NCI-H1436 treated with DMSO at 0.1 percent for 48 hours (cell line): ENCODE measurements at regions not wholly inside any gene's neighbourhood (a gene's known extent, or its start where the extent isn't known, plus 50 kb on each side); places are given as distances from the start of the nearest gene placed in this dataset.

ENCODE experiments used
- DNase-seq: peaks from one replicate; lab custom pipeline; 2025; lab: John Stamatoyannopoulos, UW

DNA sequence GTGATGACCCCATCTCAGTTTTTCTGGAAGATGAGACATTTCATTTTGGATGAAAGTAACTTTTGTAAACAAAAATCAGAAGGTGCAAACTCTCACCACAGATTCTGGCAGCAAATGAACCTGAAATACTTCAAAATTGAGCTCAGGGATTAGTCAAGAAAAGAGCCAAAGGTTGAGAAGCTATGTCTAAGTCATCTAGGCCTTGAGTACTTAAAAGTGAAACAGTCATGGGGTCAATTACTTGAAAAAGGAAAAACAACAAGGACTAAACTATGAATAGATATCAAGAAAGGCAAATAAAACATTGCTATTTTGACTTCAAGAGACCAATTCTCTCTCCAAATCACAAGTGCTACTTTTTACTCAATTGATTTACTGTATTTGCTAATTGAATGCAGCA is 285.1 kb downstream of the RBM43 start:
- no peak for DNase-seq

DNA sequence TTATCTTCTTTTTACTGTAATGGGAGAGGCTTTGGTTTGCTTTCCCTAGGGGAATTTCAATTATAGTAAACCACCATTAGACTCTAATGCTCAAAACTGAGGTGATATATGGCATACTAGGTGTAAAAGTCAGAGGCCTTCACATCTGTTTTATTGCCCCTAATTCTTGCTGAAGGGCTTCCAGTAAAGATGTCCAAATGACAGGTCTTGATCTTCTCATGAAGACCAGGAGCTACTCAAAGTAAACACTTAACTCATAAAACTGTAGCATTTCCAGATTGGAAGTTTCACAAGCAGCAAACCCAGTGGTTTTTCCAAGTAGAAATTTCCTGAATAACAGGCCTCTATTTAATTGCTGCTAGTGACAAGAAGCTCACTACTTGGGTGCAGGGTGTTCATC is 286.8 kb downstream of the RBM43 start:
- DNase-seq: no peak

- DNase-seq: no peak
Observed at GRCh38 chr2:150974234-150974633, 287.4 kb downstream of the RBM43 start.

- DNase-seq: no peak
Observed at GRCh38 chr2:150971910-150972309, 289.8 kb downstream of the RBM43 start.

DNA sequence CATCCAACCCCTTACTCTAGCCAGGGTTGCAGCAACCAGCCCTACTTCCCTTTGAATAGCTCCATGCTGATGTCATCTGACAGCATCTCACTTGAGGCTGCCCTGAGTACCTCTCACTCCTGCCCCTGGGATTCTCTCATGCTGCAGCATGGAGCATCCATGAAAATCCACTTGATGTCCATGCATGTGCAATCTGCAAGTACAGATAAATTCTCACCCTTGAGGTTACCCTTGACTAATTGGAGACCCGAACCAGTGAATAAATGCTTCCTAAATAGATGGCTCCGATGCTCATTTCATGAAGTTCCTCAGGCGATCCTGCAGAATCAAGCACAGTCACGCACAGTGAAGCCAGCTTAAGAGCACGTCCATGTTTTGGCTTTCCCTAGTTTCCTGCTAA is 298.3 kb downstream of the RBM43 start:
- DNase-seq: no peak

DNA sequence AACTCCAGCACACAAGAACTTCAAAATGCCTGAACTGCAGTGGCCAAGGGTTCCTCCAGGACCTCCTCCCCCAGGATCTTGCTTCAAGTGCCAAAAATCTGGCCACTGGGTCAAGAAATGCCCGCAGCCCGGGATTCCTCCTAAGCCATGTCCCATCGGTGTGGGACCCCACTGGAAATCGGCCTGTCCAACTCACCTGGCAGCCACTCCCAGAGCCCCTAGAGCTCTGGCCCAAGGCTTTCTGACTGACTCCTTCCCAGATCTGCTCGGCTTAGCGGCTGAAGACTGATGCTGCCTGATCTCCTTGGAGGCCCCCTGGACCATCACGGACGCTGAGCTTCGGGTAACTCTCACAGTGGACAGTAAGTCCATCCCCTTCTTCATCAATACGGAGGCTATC is 306.4 kb downstream of the RBM43 start:
- no peak for DNase-seq

- no peak for DNase-seq
Observed at GRCh38 chr2:150946831-150947230, 314.8 kb downstream of the RBM43 start.

DNA sequence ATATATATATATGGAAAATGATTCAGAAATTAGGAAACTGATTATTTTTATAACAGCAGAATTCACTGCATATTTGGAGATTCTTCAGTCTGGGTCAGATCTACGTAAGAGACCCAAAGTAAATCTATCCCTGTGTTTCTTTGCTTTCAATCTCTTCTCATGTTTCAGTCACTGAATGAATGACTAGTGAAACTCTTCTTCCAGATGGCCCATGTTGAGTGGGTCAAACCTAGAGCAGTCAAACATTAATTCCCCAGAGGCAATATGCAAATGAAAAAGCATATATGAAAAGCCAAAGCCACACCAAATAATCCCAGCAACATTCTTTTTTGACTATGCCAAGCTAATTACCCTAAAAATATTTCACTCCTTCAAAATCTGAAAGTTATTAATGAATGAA is 317.3 kb downstream of the RBM43 start:
- no peak for DNase-seq

DNA sequence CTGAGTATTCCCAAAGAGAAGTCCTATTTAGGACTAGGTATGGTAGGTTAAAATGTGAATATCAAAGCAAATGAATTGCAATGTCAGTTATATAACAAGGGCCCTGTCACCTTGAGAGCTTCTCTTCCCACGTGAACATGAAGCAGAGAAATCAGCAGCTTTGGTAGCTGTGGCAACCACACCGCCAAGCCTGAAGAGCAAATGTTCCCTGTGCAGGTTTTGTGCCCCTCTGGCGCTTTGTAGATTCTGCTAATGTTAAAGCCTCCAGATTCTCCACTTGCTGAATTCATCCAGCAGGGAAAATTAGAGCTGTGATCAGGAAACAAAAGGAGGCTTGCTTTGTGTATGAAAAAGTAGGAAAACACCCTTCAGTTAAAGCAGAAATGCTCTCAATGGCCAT is 322.6 kb downstream of the RBM43 start:
- no peak for DNase-seq

GRCh38 chr2:150938527-150938926 is 323.1 kb downstream of the RBM43 start:
- no peak for DNase-seq

DNA sequence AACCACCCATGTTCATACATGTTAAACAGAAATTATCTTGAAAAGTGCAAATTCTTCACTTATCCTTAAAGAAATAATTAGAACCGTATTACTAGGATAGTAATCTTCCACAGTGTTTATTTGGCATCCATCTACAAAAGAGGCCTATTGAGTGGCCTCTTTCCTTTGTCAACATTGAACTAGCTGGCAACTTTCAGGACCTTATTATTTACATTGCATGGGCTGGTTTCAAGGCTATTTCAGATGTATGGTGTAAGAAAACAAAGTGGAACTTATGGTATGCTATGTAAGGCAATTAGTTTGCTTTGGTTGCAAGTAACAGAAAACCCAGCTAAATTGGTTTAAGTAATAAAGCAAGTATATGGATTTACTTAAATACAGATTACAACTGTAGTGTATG is 324.6 kb downstream of the RBM43 start:
- DNase-seq: no peak

- no peak for DNase-seq
Observed at GRCh38 chr2:150931451-150931850, 330.2 kb downstream of the RBM43 start.

- DNase-seq: no peak
Observed at GRCh38 chr2:150925611-150926010, 336.1 kb downstream of the RBM43 start.

GRCh38 chr2:150924878-150925277 is 336.8 kb downstream of the RBM43 start:
- no peak for DNase-seq

DNA sequence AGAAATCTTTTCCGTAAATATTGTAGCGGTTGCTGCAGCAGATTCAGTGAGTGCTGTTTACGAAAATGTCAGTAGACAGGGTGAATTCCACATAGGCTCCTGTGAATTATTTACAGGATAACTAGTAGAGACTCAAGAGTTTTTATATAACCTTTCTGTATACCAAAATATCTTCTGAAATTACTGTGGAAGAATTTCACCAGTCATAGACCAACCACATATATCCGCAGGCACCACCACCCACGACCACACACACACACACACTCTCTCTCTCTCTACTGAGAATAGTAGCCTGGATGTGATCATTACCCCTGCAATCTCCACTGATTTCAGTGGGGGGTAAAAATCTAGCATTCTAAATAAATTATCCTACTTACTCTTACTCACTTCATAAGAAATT is 341.8 kb downstream of the RBM43 start:
- no peak for DNase-seq

DNA sequence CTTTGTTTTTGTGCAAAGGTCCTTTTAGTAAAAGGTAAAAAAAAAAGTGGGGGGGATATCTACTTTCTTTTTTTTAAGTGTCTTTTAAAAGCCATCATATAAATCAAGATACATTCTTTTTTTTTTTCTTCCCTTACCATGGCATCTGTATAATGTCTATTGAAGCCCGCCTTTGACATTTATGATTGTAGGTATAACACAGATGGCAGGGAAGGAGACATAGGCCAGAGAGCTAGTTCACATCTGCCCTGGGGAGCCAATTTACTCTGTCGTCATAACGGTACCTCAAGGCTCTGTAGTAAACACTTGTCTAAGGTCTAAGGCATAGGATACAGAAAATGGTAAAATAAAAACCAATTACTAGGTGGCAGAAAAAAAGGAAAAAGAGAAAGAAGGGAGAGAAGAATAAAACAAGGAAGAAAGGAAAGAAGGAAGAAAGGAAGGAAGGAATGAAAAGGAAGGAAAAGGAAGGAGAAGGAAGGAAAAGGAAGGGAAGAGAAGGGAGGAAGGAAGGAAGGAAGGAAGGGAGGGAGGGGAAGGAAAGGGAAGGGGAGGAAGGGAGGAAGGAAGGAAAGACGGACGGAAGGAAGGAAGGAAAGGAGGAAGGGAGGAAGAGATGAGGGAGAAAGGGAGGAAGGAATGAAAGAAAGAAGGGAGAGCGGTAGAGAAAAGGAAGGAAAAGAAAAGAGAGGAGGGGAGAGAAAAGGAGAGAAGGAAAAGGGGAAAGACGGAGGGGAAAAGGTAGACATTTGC is 343.5 kb downstream of the RBM43 start:
- DNase-seq: no peak

GRCh38 chr2:150916467-150917396 is 344.9 kb downstream of the RBM43 start:
- peak; percentile 7 for DNase-seq

DNA sequence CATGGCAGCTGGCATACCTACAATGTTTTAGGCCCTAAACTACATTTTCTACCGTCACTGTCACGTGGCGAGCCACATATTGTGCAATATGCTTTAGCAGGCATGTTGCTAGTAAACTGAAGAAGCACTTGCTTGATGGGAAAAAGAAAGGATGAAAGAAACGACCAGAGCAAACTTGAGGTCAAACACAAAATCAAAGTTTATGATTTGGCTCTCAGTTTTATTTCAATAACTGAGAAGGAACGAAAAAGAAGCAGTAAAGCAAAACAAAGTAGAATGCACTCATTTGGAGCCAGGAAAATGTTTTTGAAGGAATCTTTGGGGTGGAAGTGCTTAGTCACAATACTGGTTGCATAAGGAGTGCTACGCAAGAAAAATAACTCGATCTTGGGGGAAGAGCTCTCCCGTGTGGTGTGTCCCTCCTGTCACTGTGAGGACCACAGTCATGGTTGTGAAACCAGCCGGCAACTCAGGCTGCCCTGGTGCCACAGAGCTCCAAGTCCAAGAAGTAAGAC is 349.8 kb downstream of the RBM43 start:
- no peak for DNase-seq

GRCh38 chr2:150909613-150910012 is 352.1 kb downstream of the RBM43 start:
- DNase-seq: no peak

GRCh38 chr2:150909090-150909489 is 352.6 kb downstream of the RBM43 start:
- DNase-seq: no peak

GRCh38 chr2:150907466-150907865 is 354.2 kb downstream of the RBM43 start:
- DNase-seq: no peak

DNA sequence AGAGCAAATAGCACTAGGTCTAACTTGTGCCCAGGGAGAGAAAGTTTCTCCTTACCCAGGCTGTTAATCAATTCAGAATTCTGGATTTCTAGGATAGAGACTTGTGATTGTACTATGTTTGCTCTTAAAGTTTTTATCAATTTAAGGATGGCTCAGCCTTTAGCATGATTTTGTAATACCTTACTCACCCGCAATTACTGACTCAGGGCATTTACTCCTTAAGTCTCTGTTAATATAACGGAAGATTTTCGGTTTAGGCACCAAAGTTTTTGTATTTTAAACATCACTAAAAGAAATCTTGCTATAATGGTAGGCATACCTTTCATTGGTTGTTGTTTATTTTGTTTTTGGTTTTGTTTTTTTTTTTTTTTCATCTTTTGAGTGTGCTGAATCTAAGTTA is 358.2 kb downstream of the RBM43 start:
- no peak for DNase-seq

- DNase-seq: no peak
Observed at GRCh38 chr2:150903055-150903454, 358.6 kb downstream of the RBM43 start.
